ENCODE measurements at regions not wholly inside any gene's neighbourhood (a gene's known extent, or its start where the extent isn't known, plus 50 kb on each side); places are given as distances from the start of the nearest gene placed in this dataset.

DNA sequence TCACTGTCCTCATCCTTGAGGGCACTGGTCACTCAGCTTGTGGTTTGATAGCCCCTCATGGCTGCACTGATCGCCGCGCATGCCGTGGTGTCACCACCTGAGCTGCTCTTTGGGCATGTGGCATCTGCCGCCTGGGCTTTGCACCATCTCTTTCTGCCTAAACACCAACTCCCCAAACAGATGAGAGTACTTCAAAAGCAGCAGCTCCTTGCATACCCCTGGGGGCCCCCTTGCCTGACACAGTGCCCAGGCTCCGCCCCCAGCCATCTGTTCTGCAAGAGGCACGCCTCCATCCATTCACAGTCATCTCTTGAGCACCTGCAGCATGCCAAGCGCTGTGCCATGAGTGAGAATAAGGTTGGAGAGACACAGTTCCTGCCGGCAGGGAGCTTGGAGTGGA is 104.5 kb upstream of the B3GAT1 start (continued):
- TF ChIP-seq, protein P1, sequence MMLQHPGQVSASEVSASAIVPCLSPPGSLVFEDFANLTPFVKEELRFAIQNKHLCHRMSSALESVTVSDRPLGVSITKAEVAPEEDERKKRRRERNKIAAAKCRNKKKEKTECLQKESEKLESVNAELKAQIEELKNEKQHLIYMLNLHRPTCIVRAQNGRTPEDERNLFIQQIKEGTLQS (CRISPR knock-in tag; IDR thresholded peaks at IDR 0.05), result no peak
- TF ChIP-seq, protein P2, sequence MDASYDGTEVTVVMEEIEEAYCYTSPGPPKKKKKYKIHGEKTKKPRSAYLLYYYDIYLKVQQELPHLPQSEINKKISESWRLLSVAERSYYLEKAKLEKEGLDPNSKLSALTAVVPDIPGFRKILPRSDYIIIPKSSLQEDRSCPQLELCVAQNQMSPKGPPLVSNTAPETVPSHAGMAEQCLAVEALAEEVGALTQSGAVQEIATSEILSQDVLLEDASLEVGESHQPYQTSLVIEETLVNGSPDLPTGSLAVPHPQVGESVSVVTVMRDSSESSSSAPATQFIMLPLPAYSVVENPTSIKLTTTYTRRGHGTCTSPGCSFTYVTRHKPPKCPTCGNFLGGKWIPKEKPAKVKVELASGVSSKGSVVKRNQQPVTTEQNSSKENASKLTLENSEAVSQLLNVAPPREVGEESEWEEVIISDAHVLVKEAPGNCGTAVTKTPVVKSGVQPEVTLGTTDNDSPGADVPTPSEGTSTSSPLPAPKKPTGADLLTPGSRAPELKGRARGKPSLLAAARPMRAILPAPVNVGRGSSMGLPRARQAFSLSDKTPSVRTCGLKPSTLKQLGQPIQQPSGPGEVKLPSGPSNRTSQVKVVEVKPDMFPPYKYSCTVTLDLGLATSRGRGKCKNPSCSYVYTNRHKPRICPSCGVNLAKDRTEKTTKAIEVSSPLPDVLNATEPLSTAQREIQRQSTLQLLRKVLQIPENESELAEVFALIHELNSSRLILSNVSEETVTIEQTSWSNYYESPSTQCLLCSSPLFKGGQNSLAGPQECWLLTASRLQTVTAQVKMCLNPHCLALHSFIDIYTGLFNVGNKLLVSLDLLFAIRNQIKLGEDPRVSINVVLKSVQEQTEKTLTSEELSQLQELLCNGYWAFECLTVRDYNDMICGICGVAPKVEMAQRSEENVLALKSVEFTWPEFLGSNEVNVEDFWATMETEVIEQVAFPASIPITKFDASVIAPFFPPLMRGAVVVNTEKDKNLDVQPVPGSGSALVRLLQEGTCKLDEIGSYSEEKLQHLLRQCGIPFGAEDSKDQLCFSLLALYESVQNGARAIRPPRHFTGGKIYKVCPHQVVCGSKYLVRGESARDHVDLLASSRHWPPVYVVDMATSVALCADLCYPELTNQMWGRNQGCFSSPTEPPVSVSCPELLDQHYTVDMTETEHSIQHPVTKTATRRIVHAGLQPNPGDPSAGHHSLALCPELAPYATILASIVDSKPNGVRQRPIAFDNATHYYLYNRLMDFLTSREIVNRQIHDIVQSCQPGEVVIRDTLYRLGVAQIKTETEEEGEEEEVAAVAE (CRISPR knock-in tag; IDR thresholded peaks at IDR 0.05; ENCODE audit: borderline replicate concordance), result no peak
- TF ChIP-seq NCOA2 (CRISPR knock-in tag; IDR thresholded peaks at IDR 0.05), result no peak
- TF ChIP-seq ZNF569 (CRISPR knock-in tag; IDR thresholded peaks at IDR 0.05; ENCODE audit: borderline replicate concordance), result no peak

DNA sequence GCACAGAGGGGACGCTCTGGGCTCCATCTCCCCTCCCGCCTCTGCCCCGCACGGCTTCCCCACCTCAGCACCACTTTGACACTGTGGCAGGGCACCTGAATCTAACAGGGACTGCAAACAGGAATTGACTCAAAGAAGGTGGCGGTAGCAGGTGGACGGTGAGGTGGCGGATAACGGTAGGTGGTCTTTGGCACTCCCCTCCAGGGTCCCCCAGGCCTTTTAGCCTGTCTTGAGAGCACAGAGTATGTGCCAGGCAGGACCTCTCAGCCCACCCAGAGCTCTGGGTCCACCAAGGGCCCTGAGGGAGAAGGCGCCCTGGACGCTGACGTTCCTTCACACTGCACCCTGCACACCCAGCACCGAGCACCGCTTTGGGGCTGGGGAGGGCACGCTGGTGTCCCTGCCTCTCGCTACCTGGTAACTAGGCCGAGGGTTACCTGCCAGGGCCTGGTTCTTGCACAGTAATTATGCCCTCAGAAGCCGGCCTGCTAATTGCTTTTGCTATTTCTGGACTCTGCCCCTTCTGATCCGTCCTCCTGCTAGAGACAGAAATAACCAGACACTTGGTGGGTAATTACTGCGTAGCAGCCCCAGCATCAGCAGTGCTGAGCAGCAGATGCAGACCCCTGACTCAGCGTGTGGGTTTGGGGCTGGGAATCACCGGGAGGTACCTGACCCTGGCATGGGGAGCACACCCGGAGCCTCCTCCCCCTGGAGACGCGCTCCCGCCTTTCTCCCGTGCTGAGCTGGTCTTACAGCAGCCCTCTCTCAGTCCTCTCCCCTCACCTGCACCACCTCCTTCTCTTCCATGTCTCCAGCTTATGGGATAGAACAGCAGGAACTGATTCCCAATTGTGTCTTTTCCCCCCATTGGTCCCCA is 103.3 kb upstream of the B3GAT1 start:
- FAIRE-seq (no peak), ATAC-seq (no peak), DNase-seq (ENCODE audit: low spot score) (no peak)
- intact Hi-C loops (cut with micrococcal nuclease; ENCODE audit: unreplicated experiment) (no loop called here), in situ Hi-C loops (cut with HindIII; ENCODE audit: extremely low pct_ligation_motif_present, low pct_unique_long_range_greater_than_20kb) (no loop called here)
- H3K79me2 ChIP-seq (ENCODE audit: insufficient read depth, low read length), result no peaks in the 10 kb centered on the region
- no peak overlapping the region for H3K4me3 ChIP-seq (replicated peaks in 1 of 3; ENCODE audit: insufficient read depth in 1 of 3, low read depth in 2 of 3, low read length in 3 of 3)
- H3K9me3 ChIP-seq (ENCODE audit: low read length), result no peaks in the 10 kb centered on the region
- no TSS peak for BruUV-seq (replicated peaks)
- H3K4me1 ChIP-seq (ENCODE audit: insufficient read depth, low read length), result no peaks in the 10 kb centered on the region
- ChIA-PET POLR2A (no interaction called here), CTCF (ENCODE audit: low intra/inter-chr PET ratio, low total read pairs) (no interaction called here)
- H3K9ac ChIP-seq (ENCODE audit: insufficient read depth, low read depth, low read length), result no peak overlapping the region
- no peak overlapping the region for H2AFZ ChIP-seq (ENCODE audit: low read length)
- H3K36me3 ChIP-seq (replicated peaks in 1 of 2; ENCODE audit: control insufficient read depth in 1 of 2, insufficient read depth in 2 of 2, low read length in 2 of 2), result no peaks in the 10 kb centered on the region
- peaks cover 11 to 57% of the 10 kb centered on the region in 2 experiments; a peak in 4 of 5 replicates for H3K27me3 ChIP-seq (ENCODE audit: control insufficient read depth in 1 of 2, insufficient read depth in 2 of 2, low read length in 2 of 2)
- no peaks in the 10 kb centered on the region for H4K20me1 ChIP-seq (ENCODE audit: insufficient read depth, low read length)
- H3K4me2 ChIP-seq (ENCODE audit: low read depth, low read length), result no peak overlapping the region
- H3K27ac ChIP-seq (ENCODE audit: extremely low read length, insufficient read depth, low read length), result no peak overlapping the region
- WGBS (ENCODE audit: low lambda C conversion rate), result 38% methylated on average over 18 of the region's 26 CpGs
- TF ChIP-seq, protein P3, sequence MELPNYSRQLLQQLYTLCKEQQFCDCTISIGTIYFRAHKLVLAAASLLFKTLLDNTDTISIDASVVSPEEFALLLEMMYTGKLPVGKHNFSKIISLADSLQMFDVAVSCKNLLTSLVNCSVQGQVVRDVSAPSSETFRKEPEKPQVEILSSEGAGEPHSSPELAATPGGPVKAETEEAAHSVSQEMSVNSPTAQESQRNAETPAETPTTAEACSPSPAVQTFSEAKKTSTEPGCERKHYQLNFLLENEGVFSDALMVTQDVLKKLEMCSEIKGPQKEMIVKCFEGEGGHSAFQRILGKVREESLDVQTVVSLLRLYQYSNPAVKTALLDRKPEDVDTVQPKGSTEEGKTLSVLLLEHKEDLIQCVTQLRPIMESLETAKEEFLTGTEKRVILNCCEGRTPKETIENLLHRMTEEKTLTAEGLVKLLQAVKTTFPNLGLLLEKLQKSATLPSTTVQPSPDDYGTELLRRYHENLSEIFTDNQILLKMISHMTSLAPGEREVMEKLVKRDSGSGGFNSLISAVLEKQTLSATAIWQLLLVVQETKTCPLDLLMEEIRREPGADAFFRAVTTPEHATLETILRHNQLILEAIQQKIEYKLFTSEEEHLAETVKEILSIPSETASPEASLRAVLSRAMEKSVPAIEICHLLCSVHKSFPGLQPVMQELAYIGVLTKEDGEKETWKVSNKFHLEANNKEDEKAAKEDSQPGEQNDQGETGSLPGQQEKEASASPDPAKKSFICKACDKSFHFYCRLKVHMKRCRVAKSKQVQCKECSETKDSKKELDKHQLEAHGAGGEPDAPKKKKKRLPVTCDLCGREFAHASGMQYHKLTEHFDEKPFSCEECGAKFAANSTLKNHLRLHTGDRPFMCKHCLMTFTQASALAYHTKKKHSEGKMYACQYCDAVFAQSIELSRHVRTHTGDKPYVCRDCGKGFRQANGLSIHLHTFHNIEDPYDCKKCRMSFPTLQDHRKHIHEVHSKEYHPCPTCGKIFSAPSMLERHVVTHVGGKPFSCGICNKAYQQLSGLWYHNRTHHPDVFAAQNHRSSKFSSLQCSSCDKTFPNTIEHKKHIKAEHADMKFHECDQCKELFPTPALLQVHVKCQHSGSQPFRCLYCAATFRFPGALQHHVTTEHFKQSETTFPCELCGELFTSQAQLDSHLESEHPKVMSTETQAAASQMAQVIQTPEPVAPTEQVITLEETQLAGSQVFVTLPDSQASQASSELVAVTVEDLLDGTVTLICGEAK (IDR thresholded peaks at IDR 0.05), result no peak
- TF ChIP-seq, protein P3 (CRISPR knock-in tag; IDR thresholded peaks at IDR 0.05), result no peak
